ENCODE measurements at regions not wholly inside any gene's neighbourhood (a gene's known extent, or its start where the extent isn't known, plus 50 kb on each side); places are given as distances from the start of the nearest gene placed in this dataset.

GRCh38 chr4:97309121-97309520, 834.2 kb downstream of the STPG2 start:
- Histone ChIP-seq H3K4me3 (ENCODE audit: insufficient read depth, low read depth, low read length) (no peak overlapping the region), H2BK120ac (ENCODE audit: low read depth, low read length) (no peak overlapping the region), H4K20me1 (ENCODE audit: insufficient read depth, low read length) (no peaks in the 10 kb centered on the region), H3K4me2 (ENCODE audit: low read depth, low read length) (no peak overlapping the region), H3K27ac (ENCODE audit: insufficient read depth, low read length) (no peak overlapping the region), H2AK9ac (replicated peaks; ENCODE audit: low read depth, low read length, poor library complexity) (no peak overlapping the region), H2BK15ac (ENCODE audit: low read depth, low read length) (no peak overlapping the region), H4K5ac (ENCODE audit: low read depth, low read length) (no peak overlapping the region), H4K8ac (ENCODE audit: low read depth in 2 of 2, low read length in 2 of 2) (no peak overlapping the region), H4K91ac (ENCODE audit: insufficient read depth, low read depth, low read length) (no peak overlapping the region), H3K56ac (ENCODE audit: extremely low read depth, insufficient read depth, low read length) (no peak overlapping the region), H3K36me3 (ENCODE audit: control insufficient read depth, insufficient read depth, low read length) (no peaks in the 10 kb centered on the region), H3K4ac (ENCODE audit: low read depth, low read length) (no peak overlapping the region), H3K9ac (ENCODE audit: low read depth, low read length) (no peak overlapping the region), H2AK5ac (ENCODE audit: low read depth, low read length) (no peak overlapping the region), H3K9me1 (ENCODE audit: insufficient read depth, low read length) (no peaks in the 10 kb centered on the region), H2BK20ac (ENCODE audit: low read depth, low read length) (no peak overlapping the region), H3K4me1 (ENCODE audit: control insufficient read depth, insufficient read depth, low read length) (no peaks in the 10 kb centered on the region), H3K27me3 (ENCODE audit: control insufficient read depth, insufficient read depth, low read length) (no peaks in the 10 kb centered on the region), H3K14ac (replicated peaks; ENCODE audit: low read depth, low read length) (no peak overlapping the region), H2BK5ac (ENCODE audit: low read depth, low read length, poor library complexity, severe bottlenecking) (no peak overlapping the region), H3K23ac (ENCODE audit: low read depth, low read length) (no peak overlapping the region), H2AFZ (replicated peaks; ENCODE audit: low read length, poor library complexity) (no peak overlapping the region), H3K79me1 (ENCODE audit: low read depth in 1 of 2, low read length in 2 of 2) (no peaks in the 10 kb centered on the region), H3K9me3 (ENCODE audit: control insufficient read depth, insufficient read depth, low read length) (peaks cover 9% of the 10 kb centered on the region), H3K18ac (ENCODE audit: low read depth, low read length) (no peak overlapping the region)
- TF ChIP-seq NFE2L2 (IDR thresholded peaks at IDR 0.05; ENCODE audit: low read depth, low read length): no peak
- TF ChIP-seq POLR2A (IDR thresholded peaks at IDR 0.05; ENCODE audit: low read depth, low read length): no peak
- no peak for TF ChIP-seq ELK1 (IDR thresholded peaks at IDR 0.05; ENCODE audit: borderline replicate concordance, low read depth, low read length)
- TF ChIP-seq MAFK (IDR thresholded peaks at IDR 0.05; ENCODE audit: low read depth, low read length): no peak
- no peak for TF ChIP-seq MAZ (IDR thresholded peaks at IDR 0.05; ENCODE audit: borderline replicate concordance, low read depth, low read length)
- no peak for TF ChIP-seq CHD1 (IDR thresholded peaks at IDR 0.05; ENCODE audit: low read depth, low read length)
- TF ChIP-seq MXI1 (IDR thresholded peaks at IDR 0.05; ENCODE audit: borderline replicate concordance, low read depth, low read length): no peak
- TF ChIP-seq RCOR1 (IDR thresholded peaks at IDR 0.05; ENCODE audit: insufficient replicate concordance, low read length): no peak
- TF ChIP-seq CEBPB (IDR thresholded peaks at IDR 0.05; ENCODE audit: low read depth, low read length): no peak
- TF ChIP-seq SMC3 (IDR thresholded peaks at IDR 0.05; ENCODE audit: low read depth, low read length): no peak
- TF ChIP-seq RAD21 (IDR thresholded peaks at IDR 0.05; ENCODE audit: low read length): no peak
- TF ChIP-seq BHLHE40 (IDR thresholded peaks at IDR 0.05; ENCODE audit: low read depth, low read length): no peak
- TF ChIP-seq RFX5 (IDR thresholded peaks at IDR 0.05; ENCODE audit: low read depth, low read length): no peak
- no peak for TF ChIP-seq USF2 (IDR thresholded peaks at IDR 0.05; ENCODE audit: low read depth, low read length)
- TF ChIP-seq FOS (IDR thresholded peaks at IDR 0.05; ENCODE audit: low read depth, low read length): no peak
- no peak for TF ChIP-seq CTCF (conservative IDR thresholded peaks at IDR 0.05; ENCODE audit: low read depth, low read length)
- CTCF ChIA-PET: no interaction called here
- no peak for DNase-seq
- POLR2A ChIA-PET (ENCODE audit: unreplicated experiment): no interaction called here
- no peak for ATAC-seq (ENCODE audit: low read depth)
- intact Hi-C loops (cut with micrococcal nuclease): no loop called here
- dilution Hi-C loops (cut with HindIII; ENCODE audit: low sequenced_read_pairs, unreplicated experiment): no loop called here
- in situ Hi-C loops (cut with MboI; ENCODE audit: low sequenced_read_pairs): no loop called here
- BruUV-seq (replicated peaks): no TSS peak
